ENCODE measurements at regions not wholly inside any gene's neighbourhood (a gene's known extent, or its start where the extent isn't known, plus 50 kb on each side); places are given as distances from the start of the nearest gene placed in this dataset.

DNA sequence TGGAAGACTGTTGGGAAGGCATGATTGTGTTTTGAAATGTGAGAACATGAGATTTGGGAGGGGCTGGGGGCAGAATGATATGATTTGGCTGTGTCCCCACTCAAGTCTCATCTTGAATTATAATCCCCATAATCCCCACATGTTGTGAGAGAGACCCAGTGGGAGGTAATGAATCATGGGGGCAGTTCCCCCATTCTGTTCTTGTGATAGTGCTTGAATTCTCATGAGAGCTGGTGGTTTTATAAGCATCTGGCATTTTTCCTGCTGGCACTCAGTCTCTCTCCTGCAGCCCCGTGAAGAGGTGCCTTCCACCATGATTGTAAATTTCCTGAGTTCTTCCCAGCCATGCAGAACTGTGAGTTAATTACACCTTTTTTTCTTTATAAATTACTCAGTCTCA, 430.5 kb downstream of the OTOL1 start:
- no peaks in the 10 kb centered on the region for H3K79me1 ChIP-seq (ENCODE audit: insufficient read depth, low read depth, low read length, poor library complexity, severe bottlenecking)
- H3T11ph ChIP-seq (ENCODE audit: low read length) = no peak overlapping the region
- no peak overlapping the region for H2BK120ac ChIP-seq (ENCODE audit: low read depth, low read length, poor library complexity, severe bottlenecking)
- no peak overlapping the region for H3K18ac ChIP-seq (ENCODE audit: insufficient read length, low read depth, low read length)
- no peak overlapping the region for H2AFZ ChIP-seq (ENCODE audit: low read length)
- no peak overlapping the region for H4K8ac ChIP-seq (replicated peaks; ENCODE audit: insufficient read length, low read depth, low read length)
- H3K56ac ChIP-seq (ENCODE audit: insufficient read length, low read depth, low read length) = no peak overlapping the region
- H2BK12ac ChIP-seq (ENCODE audit: insufficient read length, low read depth, low read length) = no peak overlapping the region
- Mint-ChIP-seq H3K27ac (no peak overlapping the region; a peak in 1 of 7 replicates), H3K4me3 (no peak overlapping the region), H3K36me3 (ENCODE audit: insufficient read depth in 1 of 3, low read depth in 3 of 3) (peaks cover 13 to 29% (median 17%) of the 10 kb centered on the region in 3 experiments; a peak in 6 of 7 replicates), H3K9me3 (peaks cover 15 to 28% of the 10 kb centered on the region in 2 experiments), H3K27me3 (ENCODE audit: low read depth) (no peaks in the 10 kb centered on the region), H3K4me1 (no peaks in the 10 kb centered on the region)
- no peak overlapping the region for H2BK20ac ChIP-seq (ENCODE audit: low read depth, low read length, poor library complexity, severe bottlenecking)
- no CpG with 5 or more reads among the region's 1 CpG for WGBS (ENCODE audit: extremely low coverage, insufficient read length, low lambda C conversion rate)
- H4K5ac ChIP-seq (ENCODE audit: insufficient read length, low read depth, low read length) = no peak overlapping the region
- DNase-seq = no peak
- H3K9me3 ChIP-seq (ENCODE audit: control insufficient read depth, low read depth, low read length) = no peaks in the 10 kb centered on the region
- H3K9ac ChIP-seq (ENCODE audit: extremely low read depth, insufficient read length, low read length) = no peak overlapping the region
- TF ChIP-seq CTCF (conservative IDR thresholded peaks at IDR 0.05) = no peak
- no peak overlapping the region for H4K91ac ChIP-seq (ENCODE audit: insufficient read length, low read depth, low read length)
- no peak overlapping the region for H2BK5ac ChIP-seq (ENCODE audit: insufficient read length, low read length)
- no peaks in the 10 kb centered on the region for H4K20me1 ChIP-seq (ENCODE audit: control insufficient read depth, insufficient read depth, insufficient read length)
- H3K14ac ChIP-seq (ENCODE audit: insufficient read depth, low read length) = no peak overlapping the region
- H3K79me2 ChIP-seq (ENCODE audit: insufficient read depth, low read length) = no peaks in the 10 kb centered on the region
- H2BK15ac ChIP-seq (ENCODE audit: low read depth, low read length) = no peak overlapping the region
- H3K4me2 ChIP-seq (ENCODE audit: insufficient read depth, insufficient read length, low read length) = no peak overlapping the region
- no peaks in the 10 kb centered on the region for H3K27me3 ChIP-seq (ENCODE audit: insufficient read depth, low read length)
- H3K4ac ChIP-seq (ENCODE audit: low read depth, low read length) = no peak overlapping the region
- no peak overlapping the region for H2AK5ac ChIP-seq (ENCODE audit: insufficient read length, low read length)
- H3K23me2 ChIP-seq (ENCODE audit: insufficient read length, low read depth, low read length, poor library complexity, severe bottlenecking) = no peaks in the 10 kb centered on the region
- H3K23ac ChIP-seq (ENCODE audit: insufficient read length, low read depth, low read length) = no peak overlapping the region
- H3K4me1 ChIP-seq (ENCODE audit: insufficient read depth, low read length) = no peaks in the 10 kb centered on the region
- H3K27ac ChIP-seq (ENCODE audit: insufficient read length, low read depth, low read length) = no peak overlapping the region

All from H9 (cell line).